B cell (primary cell): ENCODE measurements at regions not wholly inside any gene's neighbourhood (a gene's known extent, or its start where the extent isn't known, plus 50 kb on each side); places are given as distances from the start of the nearest gene placed in this dataset.

ENCODE experiments used
- ATAC-seq: fragments of 200-7000 bp; cut with Tn5 transposase; one replicate; pipeline ENCODE4 v1.10.0; 2021; ENCODE audit warnings: low read depth, mild to moderate bottlenecking, moderate number of reproducible peaks, moderate library complexity
- CTCF ChIA-PET: fragments of 350-600 bp; sonication (Branson Sonifier 250); formaldehyde crosslinking; loops from one replicate; lab custom pipeline; 2021; ENCODE audit warnings: antibody characterized with exemption, inconsistent platforms; lab: Charles Lee
- POLR2A ChIA-PET: fragments of 350-600 bp; sonication (Branson Sonifier 250); formaldehyde crosslinking; loops from one replicate; lab custom pipeline; 2021; ENCODE audit warnings: antibody characterized with exemption; lab: Charles Lee
- DNase-seq: peaks from one replicate; pipeline ENCODE4 v3.0.0; 2013
- H2AFZ ChIP-seq: 2 replicates; pipeline ENCODE4 v1.6.1; 2012; ENCODE audit warnings: mild to moderate bottlenecking, low read depth, low read length; ENCODE audit not compliant: insufficient read depth, poor library complexity, severe bottlenecking
- H3K27ac ChIP-seq, 2 donors: 1 replicate in 1 of 2; 2 replicates in 1 of 2; pipeline ENCODE4 v1.5.1; 2012 to 2013; ENCODE audit warnings: low read length in 2 of 2, mild to moderate bottlenecking in 2 of 2, moderate library complexity in 1 of 2
- H3K27me3 ChIP-seq, 4 experiments: fragments of 200-600 bp in 1 of 4; sonication (generic) in 1 of 4; replicated peaks in 1 of 4; 1 replicate in 2 of 4; 2 replicates in 2 of 4; pipeline versions ENCODE4 v1.6.1 to v1.7.0; 2013 to 2016; ENCODE audit warnings: low read length in 3 of 4, mild to moderate bottlenecking in 2 of 4, mixed read lengths in 1 of 4, moderate library complexity in 1 of 4; ENCODE audit not compliant: insufficient read depth in 4 of 4, control insufficient read depth in 3 of 4; ENCODE audit errors: control extremely low read depth in 1 of 4
- H3K36me3 ChIP-seq, 2 experiments: replicated peaks in 1 of 2; 1 replicate in 1 of 2; 2 replicates in 1 of 2; pipeline versions ENCODE4 v1.6.1 to v1.7.1; 2013; ENCODE audit warnings: low read length in 1 of 2; ENCODE audit not compliant: insufficient read depth in 2 of 2, control insufficient read depth in 1 of 2; ENCODE audit errors: control extremely low read depth in 1 of 2, extremely low read depth in 1 of 2
- H3K4me1 ChIP-seq, 2 donors: fragments of 200-600 bp in 1 of 2; sonication (generic) in 1 of 2; 1 replicate in 1 of 2; 2 replicates in 1 of 2; pipeline versions ENCODE4 v1.5.1 to v1.6.1; 2013 to 2017; ENCODE audit warnings: low read length in 2 of 2; ENCODE audit not compliant: control insufficient read depth in 2 of 2, insufficient read depth in 2 of 2
- H3K4me2 ChIP-seq: replicated peaks from 2 replicates; pipeline ENCODE3; 2012; ENCODE audit warnings: mild to moderate bottlenecking, low read depth, low read length; ENCODE audit not compliant: poor library complexity, severe bottlenecking
- H3K4me3 ChIP-seq, 5 experiments: fragments of 200-600 bp in 1 of 5; sonication (generic) in 1 of 5; 1 replicate in 3 of 5; 2 replicates in 2 of 5; pipeline versions ENCODE4 v1.5.1 to v1.7.0; 2011 to 2016; ENCODE audit warnings: low read length in 4 of 5, mild to moderate bottlenecking in 4 of 5, low read depth in 2 of 5, control low read depth in 1 of 5, moderate library complexity in 1 of 5; ENCODE audit not compliant: insufficient read depth in 1 of 5; ENCODE audit errors: control extremely low read depth in 1 of 5, extremely low read depth in 1 of 5
- H3K79me2 ChIP-seq: fragments of 200-600 bp; sonication (generic); one replicate; pipeline ENCODE4 v1.6.0; 2016; ENCODE audit warnings: low read length; ENCODE audit not compliant: control insufficient read depth, insufficient read depth
- H3K9ac ChIP-seq: fragments of 200-600 bp; sonication (generic); 2 replicates; pipeline ENCODE4 v1.6.1; 2017; ENCODE audit warnings: mild to moderate bottlenecking, low read length, moderate library complexity
- H3K9me3 ChIP-seq, 3 donors: one replicate each; pipeline versions ENCODE4 v1.6.1 to v1.7.1; 2013; ENCODE audit warnings: low read length in 2 of 3; ENCODE audit not compliant: control insufficient read depth in 2 of 3, insufficient read depth in 1 of 3; ENCODE audit errors: control extremely low read depth in 1 of 3
- H4K20me1 ChIP-seq: 2 replicates; pipeline ENCODE4 v1.6.0; 2012; ENCODE audit warnings: mild to moderate bottlenecking, low read length; ENCODE audit not compliant: insufficient read depth, control insufficient read depth, poor library complexity, severe bottlenecking
- H3K27ac Mint-ChIP-seq: one replicate; pipeline ENCODE4 v1.8.0; 2021; ENCODE audit warnings: mixed read lengths
- H3K27me3 Mint-ChIP-seq: one replicate; pipeline ENCODE4 v1.8.0; 2021; ENCODE audit warnings: mixed read lengths
- H3K4me1 Mint-ChIP-seq: one replicate; pipeline ENCODE4 v1.8.0; 2021; ENCODE audit warnings: mixed read lengths
- H3K4me3 Mint-ChIP-seq: one replicate; pipeline ENCODE4 v1.8.0; 2021; ENCODE audit warnings: mixed read lengths
- H3K9me3 Mint-ChIP-seq: one replicate; pipeline ENCODE4 v1.8.0; 2022; ENCODE audit warnings: mixed read lengths; ENCODE audit not compliant: insufficient read depth
- CTCF ChIP-seq: fragments of 200-600 bp; IDR thresholded peaks from one replicate; pipeline ENCODE4 v1.8.0; 2022; ENCODE audit warnings: antibody characterized with exemption, mild to moderate bottlenecking
- EZH2 ChIP-seq: IDR thresholded peaks from 2 replicates; pipeline ENCODE4 v1.6.1; 2012; ENCODE audit warnings: borderline replicate concordance, low read depth, mild to moderate bottlenecking, moderate library complexity, low read length; ENCODE audit not compliant: insufficient read depth, poor library complexity, severe bottlenecking
- WGBS: methylation state at CpG from one replicate; pipeline ENCODE4 v1.1.5; 2013; ENCODE audit warnings: missing lambda C conversion rate; ENCODE audit not compliant: insufficient coverage; 5-methylcytosine and 5-hydroxymethylcytosine counted together
- intact Hi-C: fragments of 100-400 bp; cut with micrococcal nuclease; formaldehyde crosslinking; loops from one replicate; pipeline ENCODE4 v1.10.0; 2022

DNA sequence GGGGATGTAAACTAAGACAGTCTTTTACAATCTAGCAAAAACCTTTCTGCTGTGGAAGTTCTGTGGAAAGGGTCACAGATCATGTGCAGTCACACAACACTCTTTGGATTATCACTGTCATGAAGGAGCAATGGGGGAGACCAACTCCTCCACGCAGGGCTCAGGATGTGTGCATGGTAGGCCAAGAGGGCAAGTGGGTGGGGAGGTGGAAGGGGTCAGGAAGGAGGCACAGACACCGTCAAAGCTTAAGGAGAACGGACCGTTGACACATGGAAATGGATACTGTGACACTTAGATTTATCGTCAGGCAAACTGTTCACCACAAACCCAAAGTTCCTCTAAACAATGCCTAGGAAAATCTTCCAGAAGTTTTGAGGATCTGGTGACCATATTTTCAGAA, 215.8 kb downstream of the PAX1 start:
- WGBS: 21% methylated on average over 3 of the region's 5 CpGs
- Histone ChIP-seq H3K79me2 (no peaks in the 10 kb centered on the region), H2AFZ (no peak overlapping the region), H3K4me2 (no peak overlapping the region), H3K9ac (no peak overlapping the region), H4K20me1 (no peaks in the 10 kb centered on the region), H3K36me3 (no peaks in the 10 kb centered on the region), H3K27me3 (no peaks in the 10 kb centered on the region), H3K4me1 (no peaks in the 10 kb centered on the region), H3K27ac (no peak overlapping the region), H3K9me3 (peaks cover 0 to 7% (median 0%) of the 10 kb centered on the region in 3 donors), H3K4me3 (no peak overlapping the region)
- Mint-ChIP-seq H3K27me3 (no peaks in the 10 kb centered on the region), H3K4me3 (no peak overlapping the region), H3K27ac (no peak overlapping the region), H3K9me3 (no peaks in the 10 kb centered on the region), H3K4me1 (no peaks in the 10 kb centered on the region)
- TF ChIP-seq CTCF (no peak), EZH2 (no peak)
- ChIA-PET POLR2A (no interaction called here), CTCF (no interaction called here)
- intact Hi-C loops: no loop called here
- no peak for ATAC-seq
- DNase-seq: no peak

DNA sequence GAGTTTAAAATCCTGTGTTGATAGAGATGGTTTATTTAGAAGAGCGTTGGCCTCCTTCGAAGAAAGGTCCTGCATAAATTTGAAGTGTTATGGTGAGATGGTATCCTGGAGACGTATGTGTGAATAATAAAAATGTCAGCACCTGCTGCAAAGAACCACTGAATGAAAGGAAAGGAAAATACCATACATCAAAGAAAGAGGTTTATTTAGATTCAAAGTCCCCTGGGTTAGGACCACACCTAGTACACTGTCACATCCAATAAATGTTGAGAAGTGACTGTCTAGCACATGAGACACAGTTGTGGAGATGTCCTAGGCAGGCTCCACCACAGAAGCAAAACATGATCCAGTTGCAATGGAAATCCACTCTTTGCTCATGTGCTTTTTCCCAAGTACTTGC, 214.7 kb downstream of the PAX1 start:
- DNase-seq: no peak
- no peak overlapping the region for H3K27ac Mint-ChIP-seq
- Histone ChIP-seq H4K20me1 (no peaks in the 10 kb centered on the region), H3K4me3 (no peak overlapping the region), H3K9ac (no peak overlapping the region), H3K4me1 (no peaks in the 10 kb centered on the region), H3K4me2 (no peak overlapping the region), H3K9me3 (peaks cover 0 to 7% (median 0%) of the 10 kb centered on the region in 3 donors), H3K27me3 (no peaks in the 10 kb centered on the region), H3K27ac (no peak overlapping the region), H3K36me3 (no peaks in the 10 kb centered on the region), H2AFZ (no peak overlapping the region), H3K79me2 (no peaks in the 10 kb centered on the region)
- H3K4me1 Mint-ChIP-seq: no peaks in the 10 kb centered on the region
- WGBS: no CpG with 5 or more reads among the region's 3 CpGs
- H3K27me3 Mint-ChIP-seq: no peaks in the 10 kb centered on the region
- intact Hi-C loops: no loop called here
- ChIA-PET POLR2A (no interaction called here), CTCF (no interaction called here)
- TF ChIP-seq EZH2: no peak
- no peak for TF ChIP-seq CTCF
- ATAC-seq: no peak
- no peak overlapping the region for H3K4me3 Mint-ChIP-seq
- no peaks in the 10 kb centered on the region for H3K9me3 Mint-ChIP-seq
